ENCODE measurements at regions not wholly inside any gene's neighbourhood (a gene's known extent, or its start where the extent isn't known, plus 50 kb on each side); places are given as distances from the start of the nearest gene placed in this dataset.

DNA sequence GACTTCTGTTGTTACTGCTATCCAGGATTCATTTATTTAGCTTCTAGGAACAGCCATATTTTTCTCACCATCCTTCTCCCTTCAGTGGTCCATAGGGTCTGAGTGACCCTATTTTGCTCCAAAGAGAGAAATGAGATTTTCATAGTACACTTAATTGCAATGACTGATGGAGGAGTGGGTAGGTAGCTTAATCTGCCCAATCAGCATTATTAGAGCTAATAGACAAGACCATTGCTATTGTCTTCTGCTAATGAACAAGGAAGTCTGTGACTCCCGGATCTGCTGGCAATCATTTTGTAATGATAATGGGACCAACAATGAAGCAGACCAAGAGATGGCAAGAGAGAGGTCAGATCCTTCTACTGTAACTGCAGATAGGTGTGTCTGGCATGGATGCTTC is 271.4 kb upstream of the SLC7A11 start:
- FAIRE-seq (no peak), DNase-seq (ENCODE audit: low read depth, low spot score) (no peak)
- no peaks in the 10 kb centered on the region for H3K36me3 ChIP-seq (ENCODE audit: control insufficient read depth in 2 of 2, extremely low read depth in 1 of 2, insufficient read depth in 2 of 2, low read length in 2 of 2)
- no peaks in the 10 kb centered on the region for H3K9me1 ChIP-seq (replicated peaks; ENCODE audit: control insufficient read depth, extremely low read depth, insufficient read depth, low read length)
- dilution Hi-C loops (cut with MboI; ENCODE audit: extremely low pct_ligation_motif_present, low sequenced_read_pairs) (no loop called here), intact Hi-C loops (cut with micrococcal nuclease) (no loop called here)
- H3K9ac ChIP-seq (replicated peaks; ENCODE audit: extremely low read depth, insufficient read depth, low read length): no peak overlapping the region
- no peak overlapping the region for H2AFZ ChIP-seq (ENCODE audit: low read depth, low read length)
- H3K9me3 ChIP-seq (replicated peaks; ENCODE audit: control insufficient read depth, insufficient read depth, low read length): no peaks in the 10 kb centered on the region
- ChIA-PET CTCF (interaction anchor here (1.2 kb wide), 1 partner anchor 9 kb away, joined by 4 read pairs; no protein-coding TSS in a partner anchor), POLR2A (no interaction called here)
- H3K4me1 ChIP-seq (ENCODE audit: control insufficient read depth, extremely low read depth, insufficient read depth, low read length): no peaks in the 10 kb centered on the region
- no peaks in the 10 kb centered on the region for H3K79me2 ChIP-seq (ENCODE audit: control insufficient read depth, insufficient read depth, low read length)
- H3K27ac ChIP-seq (ENCODE audit: insufficient read depth, low read depth, low read length): no peak overlapping the region
- no peak overlapping the region for H3K4me2 ChIP-seq (ENCODE audit: insufficient read depth, low read length)
- no peaks in the 10 kb centered on the region for H4K20me1 ChIP-seq (replicated peaks; ENCODE audit: control insufficient read depth, extremely low read depth, insufficient read depth, low read length)
- H3K4me3 ChIP-seq (replicated peaks in 1 of 3; ENCODE audit: insufficient read depth in 1 of 3, low read depth in 1 of 3, low read length in 3 of 3): no peak overlapping the region
- H3K27me3 ChIP-seq (ENCODE audit: control insufficient read depth in 2 of 2, insufficient read depth in 2 of 2, low read length in 2 of 2): peaks cover 0 to 7% of the 10 kb centered on the region in 2 experiments
- no peak for TF ChIP-seq POLR2AphosphoS5 (IDR thresholded peaks at IDR 0.05; ENCODE audit: insufficient read depth, low read depth, low read length)
- TF ChIP-seq GATA2 (IDR thresholded peaks at IDR 0.05; ENCODE audit: insufficient read depth, insufficient read length, low read depth, low read length): no peak
- no peak for TF ChIP-seq MAX (IDR thresholded peaks at IDR 0.05; ENCODE audit: insufficient read depth, insufficient read length)
- TF ChIP-seq MYC (IDR thresholded peaks at IDR 0.05; ENCODE audit: low read depth, low read length): no peak
- no peak for TF ChIP-seq POLR2A (IDR thresholded peaks at IDR 0.05; ENCODE audit: low read depth, low read length)
- no peak for TF ChIP-seq EZH2 (IDR thresholded peaks at IDR 0.05; ENCODE audit: borderline replicate concordance, low read depth, low read length, severe bottlenecking)
- no peak for TF ChIP-seq FOS (IDR thresholded peaks at IDR 0.05; ENCODE audit: borderline replicate concordance, insufficient read depth, low read length)
- TF ChIP-seq JUN (IDR thresholded peaks at IDR 0.05; ENCODE audit: borderline replicate concordance, insufficient read depth, insufficient read length, low read depth): no peak
- no peak for TF ChIP-seq CTCF (IDR thresholded peaks at IDR 0.05; ENCODE audit: extremely low read depth in 1 of 2, insufficient read depth in 1 of 2, low read depth in 1 of 2, low read length in 2 of 2)
- no TSS peak for BruUV-seq (replicated peaks)
